SK-N-MC (cell line): ENCODE measurements at regions not wholly inside any gene's neighbourhood (a gene's known extent, or its start where the extent isn't known, plus 50 kb on each side); places are given as distances from the start of the nearest gene placed in this dataset.

Source experiments
- EZH2 ChIP-seq: fragments of 200-600 bp; sonication (generic); IDR thresholded peaks from one replicate; pipeline ENCODE4 v1.6.1; 2017; ENCODE audit warnings: antibody characterized with exemption
- POLR2AphosphoS5 ChIP-seq: IDR thresholded peaks from 2 replicates; pipeline ENCODE4 v1.6.1; 2012; ENCODE audit warnings: mild to moderate bottlenecking, low read depth, low read length, borderline replicate concordance

GRCh38 chr9:18358325-18358724 is 115.6 kb upstream of the ADAMTSL1 start:
- no peak for TF ChIP-seq POLR2AphosphoS5
- TF ChIP-seq EZH2, result no peak
